Thoracic aorta (tissue), 2 donors: ENCODE measurements at regions not wholly inside any gene's neighbourhood (a gene's known extent, or its start where the extent isn't known, plus 50 kb on each side); places are given as distances from the start of the nearest gene placed in this dataset.

Source experiments
- ATAC-seq: fragments of 150-250 bp; one replicate; pipeline ENCODE4 v1.8.0; 2017; ENCODE audit warnings: low read depth; ENCODE audit not compliant: insufficient number of reproducible peaks, low FRiP score
- DNase-seq: peaks from one replicate; pipeline ENCODE4 v3.0.0-alpha.2; 2020; ENCODE audit warnings: low spot score
- H3K27ac ChIP-seq, 2 donors: fragments of 200-600 bp; sonication (generic); 1 replicate in 1 of 2; 2 replicates in 1 of 2; pipeline ENCODE4 v1.5.1; 2016; ENCODE audit warnings: mild to moderate bottlenecking in 2 of 2, moderate library complexity in 2 of 2
- H3K27me3 ChIP-seq: fragments of 200-600 bp; sonication (generic); replicated peaks from 2 replicates; pipeline ENCODE4 v1.6.0; 2016; ENCODE audit warnings: mild to moderate bottlenecking; ENCODE audit not compliant: insufficient read depth
- H3K36me3 ChIP-seq: fragments of 200-600 bp; sonication (generic); one replicate; pipeline ENCODE4 v1.5.1; 2016
- H3K4me1 ChIP-seq, 2 donors: fragments of 200-600 bp; sonication (generic); 1 replicate in 1 of 2; 2 replicates in 1 of 2; pipeline versions ENCODE4 v1.5.1 to v1.6.0; 2016; ENCODE audit warnings: low read depth in 2 of 2, mild to moderate bottlenecking in 1 of 2; ENCODE audit not compliant: control insufficient read depth in 1 of 2
- H3K4me3 ChIP-seq: fragments of 200-600 bp; sonication (generic); 2 replicates; pipeline ENCODE4 v1.5.1; 2016; ENCODE audit warnings: mild to moderate bottlenecking
- H3K9me3 ChIP-seq: fragments of 200-600 bp; sonication (generic); 2 replicates; pipeline ENCODE4 v1.5.1; 2016
- TF ChIP-seq, protein P1 (sequence below): fragments of 200-600 bp; sonication (generic); IDR thresholded peaks from one replicate; pipeline ENCODE4 v1.5.1; 2019; ENCODE audit warnings: antibody characterized with exemption

- DNase-seq (no peak), ATAC-seq (no peak)
- Histone ChIP-seq H3K9me3 (no peaks in the 10 kb centered on the region), H3K27me3 (no peaks in the 10 kb centered on the region), H3K4me3 (no peak overlapping the region), H3K27ac (no peak overlapping the region), H3K4me1 (no peaks in the 10 kb centered on the region), H3K36me3 (no peaks in the 10 kb centered on the region)
- TF ChIP-seq, protein P1, sequence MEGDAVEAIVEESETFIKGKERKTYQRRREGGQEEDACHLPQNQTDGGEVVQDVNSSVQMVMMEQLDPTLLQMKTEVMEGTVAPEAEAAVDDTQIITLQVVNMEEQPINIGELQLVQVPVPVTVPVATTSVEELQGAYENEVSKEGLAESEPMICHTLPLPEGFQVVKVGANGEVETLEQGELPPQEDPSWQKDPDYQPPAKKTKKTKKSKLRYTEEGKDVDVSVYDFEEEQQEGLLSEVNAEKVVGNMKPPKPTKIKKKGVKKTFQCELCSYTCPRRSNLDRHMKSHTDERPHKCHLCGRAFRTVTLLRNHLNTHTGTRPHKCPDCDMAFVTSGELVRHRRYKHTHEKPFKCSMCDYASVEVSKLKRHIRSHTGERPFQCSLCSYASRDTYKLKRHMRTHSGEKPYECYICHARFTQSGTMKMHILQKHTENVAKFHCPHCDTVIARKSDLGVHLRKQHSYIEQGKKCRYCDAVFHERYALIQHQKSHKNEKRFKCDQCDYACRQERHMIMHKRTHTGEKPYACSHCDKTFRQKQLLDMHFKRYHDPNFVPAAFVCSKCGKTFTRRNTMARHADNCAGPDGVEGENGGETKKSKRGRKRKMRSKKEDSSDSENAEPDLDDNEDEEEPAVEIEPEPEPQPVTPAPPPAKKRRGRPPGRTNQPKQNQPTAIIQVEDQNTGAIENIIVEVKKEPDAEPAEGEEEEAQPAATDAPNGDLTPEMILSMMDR: no peak
Measured at GRCh38 chr14:95034788-95035187, 122.5 kb downstream of the DICER1 start.

GRCh38 chr14:95033682-95034632 lies 123.4 kb downstream of the DICER1 start:
- Histone ChIP-seq H3K4me3 (no peak overlapping the region), H3K9me3 (no peaks in the 10 kb centered on the region), H3K4me1 (no peaks in the 10 kb centered on the region), H3K27me3 (no peaks in the 10 kb centered on the region), H3K27ac (no peak overlapping the region), H3K36me3 (no peaks in the 10 kb centered on the region)
- ATAC-seq (no peak), DNase-seq (no peak)
- TF ChIP-seq, protein P1: no peak

- no peaks in the 10 kb centered on the region for H3K4me1 ChIP-seq
- H3K36me3 ChIP-seq: no peaks in the 10 kb centered on the region
- H3K4me3 ChIP-seq: no peak overlapping the region
- TF ChIP-seq, protein P1: no peak
- H3K9me3 ChIP-seq: no peaks in the 10 kb centered on the region
- H3K27ac ChIP-seq: no peak overlapping the region
- no peak for DNase-seq
- ATAC-seq: no peak
- no peaks in the 10 kb centered on the region for H3K27me3 ChIP-seq
Measured at GRCh38 chr14:95033031-95033430, 124.3 kb downstream of the DICER1 start.

DNA sequence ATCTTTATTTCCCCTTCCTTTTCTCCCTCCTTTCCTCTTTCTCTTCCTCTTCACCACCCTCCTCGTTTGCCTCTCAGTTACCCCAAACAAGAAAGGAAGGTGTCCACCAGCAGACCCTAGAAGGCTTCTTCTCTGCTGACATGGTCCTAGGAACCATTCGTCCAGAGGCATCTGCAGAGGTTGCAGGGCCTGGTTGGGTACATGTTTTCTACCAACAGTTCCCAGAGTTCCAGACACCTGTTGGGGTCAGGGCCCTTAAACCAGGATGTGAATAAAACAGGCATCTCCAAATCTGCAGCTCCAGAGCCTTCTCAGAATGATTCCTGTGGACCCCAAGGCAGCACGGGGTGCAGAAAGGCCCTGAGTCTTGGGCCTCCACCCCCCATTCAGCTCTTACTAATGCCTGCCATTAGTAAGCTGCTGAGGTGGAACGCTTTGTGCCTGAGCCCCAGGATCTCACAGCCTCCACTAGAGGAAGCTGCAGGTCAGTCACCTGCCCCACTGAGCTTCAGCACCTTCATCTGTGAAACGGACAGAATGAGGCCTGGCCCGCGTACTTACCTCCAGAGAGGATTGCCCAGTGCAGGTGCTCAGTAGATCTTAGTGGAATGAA lies 130.4 kb downstream of the DICER1 start:
- Histone ChIP-seq H3K27ac (no peak overlapping the region), H3K27me3 (no peaks in the 10 kb centered on the region), H3K4me3 (no peak overlapping the region), H3K36me3 (no peaks in the 10 kb centered on the region), H3K9me3 (no peaks in the 10 kb centered on the region), H3K4me1 (no peaks in the 10 kb centered on the region)
- DNase-seq (no peak), ATAC-seq (no peak)
- TF ChIP-seq, protein P1: no peak

- H3K4me1 ChIP-seq: no peaks in the 10 kb centered on the region
- H3K36me3 ChIP-seq: no peaks in the 10 kb centered on the region
- H3K9me3 ChIP-seq: peaks cover 3% of the 10 kb centered on the region
- no peaks in the 10 kb centered on the region for H3K27me3 ChIP-seq
- TF ChIP-seq, protein P1: no peak
- no peak for DNase-seq
- no peak for ATAC-seq
- H3K4me3 ChIP-seq: no peak overlapping the region
- H3K27ac ChIP-seq: no peak overlapping the region
Measured at GRCh38 chr14:95025941-95026340, 131.4 kb downstream of the DICER1 start.
